RWPE2 (cell line): ENCODE measurements at regions not wholly inside any gene's neighbourhood (a gene's known extent, or its start where the extent isn't known, plus 50 kb on each side); places are given as distances from the start of the nearest gene placed in this dataset.

ENCODE experiments used
- ATAC-seq: fragments of 200-7000 bp; cut with Tn5 transposase; 3 replicates; pipeline ENCODE4 v1.9.1; 2021; ENCODE audit warnings: low read depth
- DNase-seq: peaks from one replicate; pipeline ENCODE4 v3.0.0-alpha.2; 2020; ENCODE audit warnings: low spot score
- H3K27ac ChIP-seq: fragments of 450-650 bp; 2 replicates; pipeline ENCODE4 v1.5.1; 2017; ENCODE audit warnings: mild to moderate bottlenecking; ENCODE audit not compliant: poor library complexity, severe bottlenecking
- H3K27me3 ChIP-seq: fragments of 250-450 bp; sonication (Bioruptor Pico); 2 replicates; pipeline ENCODE4 v1.5.1; 2021; ENCODE audit warnings: mild to moderate bottlenecking, moderate library complexity; ENCODE audit not compliant: insufficient read depth, poor library complexity, severe bottlenecking
- H3K36me3 ChIP-seq: fragments of 250-450 bp; sonication (Bioruptor Pico); 2 replicates; pipeline ENCODE4 v1.5.1; 2020; ENCODE audit warnings: low read depth, mild to moderate bottlenecking, moderate library complexity
- H3K4me1 ChIP-seq: fragments of 250-450 bp; sonication (Bioruptor Pico); 2 replicates; pipeline ENCODE4 v1.5.1; 2021; ENCODE audit warnings: mild to moderate bottlenecking, moderate library complexity; ENCODE audit not compliant: insufficient read depth, poor library complexity, severe bottlenecking
- H3K4me3 ChIP-seq: fragments of 250-450 bp; sonication (Bioruptor Pico); 2 replicates; pipeline ENCODE4 v1.5.1; 2021; ENCODE audit warnings: mild to moderate bottlenecking, moderate library complexity; ENCODE audit not compliant: severe bottlenecking
- H3K9me3 ChIP-seq: fragments of 250-450 bp; sonication (Bioruptor Pico); 2 replicates; pipeline ENCODE4 v1.5.1; 2021; ENCODE audit warnings: mild to moderate bottlenecking, moderate library complexity; ENCODE audit not compliant: severe bottlenecking
- CTCF ChIP-seq: fragments of 450-650 bp; IDR thresholded peaks from one replicate; pipeline ENCODE4 v1.5.1; 2017; ENCODE audit warnings: mild to moderate bottlenecking, moderate library complexity; ENCODE audit not compliant: poor library complexity, severe bottlenecking

- Histone ChIP-seq H3K27ac (no peak overlapping the region), H3K4me3 (no peak overlapping the region), H3K9me3 (no peaks in the 10 kb centered on the region), H3K36me3 (no peaks in the 10 kb centered on the region), H3K27me3 (peaks cover 7% of the 10 kb centered on the region), H3K4me1 (no peaks in the 10 kb centered on the region)
- TF ChIP-seq CTCF: no peak
- ATAC-seq (no peak), DNase-seq (no peak)
Measured at GRCh38 chr16:18008356-18008755, 328.2 kb downstream of the NPIPA8 start.

GRCh38 chr16:18003033-18003432, 333.5 kb downstream of the NPIPA8 start:
- Histone ChIP-seq H3K27ac (no peak overlapping the region), H3K36me3 (no peaks in the 10 kb centered on the region), H3K9me3 (no peaks in the 10 kb centered on the region), H3K4me3 (no peak overlapping the region), H3K4me1 (no peaks in the 10 kb centered on the region), H3K27me3 (peaks cover 3% of the 10 kb centered on the region)
- ATAC-seq: no peak
- TF ChIP-seq CTCF: no peak
- no peak for DNase-seq

- H3K27me3 ChIP-seq: peaks cover 12% of the 10 kb centered on the region
- H3K36me3 ChIP-seq: no peaks in the 10 kb centered on the region
- no peaks in the 10 kb centered on the region for H3K4me1 ChIP-seq
- no peak for ATAC-seq
- no peaks in the 10 kb centered on the region for H3K9me3 ChIP-seq
- no peak for TF ChIP-seq CTCF
- no peak for DNase-seq
- H3K4me3 ChIP-seq: no peak overlapping the region
- no peak overlapping the region for H3K27ac ChIP-seq
Measured at GRCh38 chr16:17998996-17999395, 337.5 kb downstream of the NPIPA8 start.

GRCh38 chr16:17998550-17998949, 338.0 kb downstream of the NPIPA8 start:
- H3K36me3 ChIP-seq: no peaks in the 10 kb centered on the region
- no peak overlapping the region for H3K27ac ChIP-seq
- H3K4me3 ChIP-seq: no peak overlapping the region
- H3K4me1 ChIP-seq: no peaks in the 10 kb centered on the region
- ATAC-seq: no peak
- no peak for DNase-seq
- no peaks in the 10 kb centered on the region for H3K9me3 ChIP-seq
- peaks cover 12% of the 10 kb centered on the region for H3K27me3 ChIP-seq
- no peak for TF ChIP-seq CTCF

- Histone ChIP-seq H3K4me1 (no peaks in the 10 kb centered on the region), H3K36me3 (no peaks in the 10 kb centered on the region), H3K9me3 (no peaks in the 10 kb centered on the region), H3K27me3 (peaks cover 24% of the 10 kb centered on the region), H3K27ac (no peak overlapping the region), H3K4me3 (no peak overlapping the region)
- TF ChIP-seq CTCF: no peak
- no peak for DNase-seq
- ATAC-seq: no peak
Measured at GRCh38 chr16:17994027-17994426, 342.5 kb downstream of the NPIPA8 start.
